NCI-H2196 (cell line): ENCODE measurements at regions not wholly inside any gene's neighbourhood (a gene's known extent, or its start where the extent isn't known, plus 50 kb on each side); places are given as distances from the start of the nearest gene placed in this dataset.

ENCODE experiments used
- DNase-seq: peaks from one replicate; lab custom pipeline; 2025; ENCODE audit not compliant: unreplicated experiment; lab: John Stamatoyannopoulos, UW

DNA sequence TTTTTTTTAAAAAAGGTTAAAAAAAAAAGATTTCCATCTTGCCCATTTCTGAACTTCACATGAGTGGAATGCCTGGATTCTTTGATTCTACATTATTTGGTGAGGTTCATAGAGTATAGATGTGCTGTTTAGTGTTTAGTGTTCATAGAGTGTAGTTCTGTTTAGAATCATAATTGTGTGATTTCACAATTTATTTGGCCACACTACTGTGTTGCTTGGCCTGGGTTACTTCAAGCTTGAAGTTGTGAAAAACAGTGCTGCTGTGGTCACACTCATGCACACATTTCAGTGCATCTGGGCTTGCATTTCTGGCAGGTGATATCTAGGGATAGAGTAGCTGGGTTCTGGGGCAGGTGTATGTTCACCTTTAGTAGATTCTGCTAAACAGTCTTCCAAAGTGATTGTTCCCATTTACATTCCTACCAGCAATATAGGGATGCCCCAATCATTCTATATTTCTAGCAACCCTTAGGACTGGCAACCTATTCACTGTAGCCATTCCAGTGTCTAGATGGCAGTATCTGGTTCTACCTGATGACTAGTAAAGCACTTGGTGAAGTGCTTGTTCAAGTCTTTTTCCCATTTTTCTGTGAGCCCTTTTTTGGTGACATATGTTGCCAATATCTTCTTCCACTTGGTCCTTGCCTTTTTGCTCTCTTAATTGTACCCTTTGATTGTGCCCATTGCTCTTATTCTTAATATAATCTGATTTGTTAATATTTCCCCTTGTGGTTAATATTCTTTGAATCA, 50.6 kb upstream of the RBFOX3 start:
- DNase-seq: no peak
